ENCODE measurements at regions not wholly inside any gene's neighbourhood (a gene's known extent, or its start where the extent isn't known, plus 50 kb on each side); places are given as distances from the start of the nearest gene placed in this dataset.

DNA sequence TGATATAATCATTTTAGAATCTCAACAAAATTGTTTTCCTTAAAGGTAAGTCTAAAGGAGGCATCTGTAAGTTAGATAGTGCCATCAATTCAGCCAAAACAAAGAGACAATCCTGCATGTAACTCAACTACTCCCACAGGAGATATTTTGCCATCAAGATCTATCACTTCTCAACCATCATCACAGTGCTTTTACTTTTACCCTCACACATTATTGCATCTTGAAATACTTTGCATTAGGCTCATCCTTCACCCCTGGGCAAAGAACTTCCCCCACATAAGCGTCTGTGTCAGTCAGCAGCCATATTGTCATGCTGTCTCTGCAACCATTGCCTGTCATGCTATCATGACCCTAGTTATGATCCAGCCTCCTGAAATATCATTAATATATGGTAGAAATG is 54.9 kb upstream of the NLGN1 start:
- TF ChIP-seq, protein P1, sequence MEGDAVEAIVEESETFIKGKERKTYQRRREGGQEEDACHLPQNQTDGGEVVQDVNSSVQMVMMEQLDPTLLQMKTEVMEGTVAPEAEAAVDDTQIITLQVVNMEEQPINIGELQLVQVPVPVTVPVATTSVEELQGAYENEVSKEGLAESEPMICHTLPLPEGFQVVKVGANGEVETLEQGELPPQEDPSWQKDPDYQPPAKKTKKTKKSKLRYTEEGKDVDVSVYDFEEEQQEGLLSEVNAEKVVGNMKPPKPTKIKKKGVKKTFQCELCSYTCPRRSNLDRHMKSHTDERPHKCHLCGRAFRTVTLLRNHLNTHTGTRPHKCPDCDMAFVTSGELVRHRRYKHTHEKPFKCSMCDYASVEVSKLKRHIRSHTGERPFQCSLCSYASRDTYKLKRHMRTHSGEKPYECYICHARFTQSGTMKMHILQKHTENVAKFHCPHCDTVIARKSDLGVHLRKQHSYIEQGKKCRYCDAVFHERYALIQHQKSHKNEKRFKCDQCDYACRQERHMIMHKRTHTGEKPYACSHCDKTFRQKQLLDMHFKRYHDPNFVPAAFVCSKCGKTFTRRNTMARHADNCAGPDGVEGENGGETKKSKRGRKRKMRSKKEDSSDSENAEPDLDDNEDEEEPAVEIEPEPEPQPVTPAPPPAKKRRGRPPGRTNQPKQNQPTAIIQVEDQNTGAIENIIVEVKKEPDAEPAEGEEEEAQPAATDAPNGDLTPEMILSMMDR (IDR thresholded peaks at IDR 0.05; ENCODE audit: insufficient read depth, low read depth, low read length), result no peak
- no peak overlapping the region for H3K4me3 ChIP-seq (ENCODE audit: low read depth, low read length)
- POLR2A ChIA-PET, result no interaction called here
- no peaks in the 10 kb centered on the region for H3K36me3 ChIP-seq (ENCODE audit: control insufficient read depth, insufficient read depth, low read length)
- DNase-seq (ENCODE audit: low read depth), result no peak
- CTCF ChIA-PET, result no interaction called here
- H3K27me3 ChIP-seq (ENCODE audit: control insufficient read depth, insufficient read depth, low read length), result no peaks in the 10 kb centered on the region

- Histone ChIP-seq H3K27me3 (ENCODE audit: control insufficient read depth, insufficient read depth, low read length) (no peaks in the 10 kb centered on the region), H3K4me3 (ENCODE audit: low read depth, low read length) (no peak overlapping the region), H3K36me3 (ENCODE audit: control insufficient read depth, insufficient read depth, low read length) (no peaks in the 10 kb centered on the region)
- POLR2A ChIA-PET, result no interaction called here
- CTCF ChIA-PET, result no interaction called here
- no peak for DNase-seq (ENCODE audit: low read depth)
- TF ChIP-seq, protein P1 (IDR thresholded peaks at IDR 0.05; ENCODE audit: insufficient read depth, low read depth, low read length), result no peak
Observed at GRCh38 chr3:173340626-173341025, 56.9 kb upstream of the NLGN1 start.

GRCh38 chr3:173336261-173336660 is 61.3 kb upstream of the NLGN1 start:
- DNase-seq (ENCODE audit: low read depth), result no peak
- ChIA-PET POLR2A (no interaction called here), CTCF (no interaction called here)

GRCh38 chr3:173306110-173306509 is 91.4 kb upstream of the NLGN1 start:
- CTCF ChIA-PET, result no interaction called here
- no peaks in the 10 kb centered on the region for H3K36me3 ChIP-seq (ENCODE audit: control insufficient read depth, insufficient read depth, low read length)
- POLR2A ChIA-PET, result no interaction called here
- no peaks in the 10 kb centered on the region for H3K27me3 ChIP-seq (ENCODE audit: control insufficient read depth, insufficient read depth, low read length)
- H3K4me3 ChIP-seq (ENCODE audit: low read depth, low read length), result no peak overlapping the region
- no peak for DNase-seq (ENCODE audit: low read depth)
- TF ChIP-seq, protein P1 (IDR thresholded peaks at IDR 0.05; ENCODE audit: insufficient read depth, low read depth, low read length), result no peak

More at GRCh38 chr3:173336261-173336660, 61.3 kb upstream of the NLGN1 start:
- H3K27me3 ChIP-seq (ENCODE audit: control insufficient read depth, insufficient read depth, low read length), result no peaks in the 10 kb centered on the region
- no peaks in the 10 kb centered on the region for H3K36me3 ChIP-seq (ENCODE audit: control insufficient read depth, insufficient read depth, low read length)
- H3K4me3 ChIP-seq (ENCODE audit: low read depth, low read length), result no peak overlapping the region
- TF ChIP-seq, protein P1 (IDR thresholded peaks at IDR 0.05; ENCODE audit: insufficient read depth, low read depth, low read length), result no peak

- DNase-seq (ENCODE audit: low read depth), result no peak
- H3K27me3 ChIP-seq (ENCODE audit: control insufficient read depth, insufficient read depth, low read length), result no peaks in the 10 kb centered on the region
- no peak overlapping the region for H3K4me3 ChIP-seq (ENCODE audit: low read depth, low read length)
- POLR2A ChIA-PET, result no interaction called here
- H3K36me3 ChIP-seq (ENCODE audit: control insufficient read depth, insufficient read depth, low read length), result no peaks in the 10 kb centered on the region
- TF ChIP-seq, protein P1 (IDR thresholded peaks at IDR 0.05; ENCODE audit: insufficient read depth, low read depth, low read length), result no peak
- CTCF ChIA-PET, result no interaction called here
Observed at GRCh38 chr3:173304182-173304800, 93.3 kb upstream of the NLGN1 start.
